ENCODE measurements at regions not wholly inside any gene's neighbourhood (a gene's known extent, or its start where the extent isn't known, plus 50 kb on each side); places are given as distances from the start of the nearest gene placed in this dataset.
A peak's percentile ranks its signal among the peaks of the same experiment; 100 is the strongest.

- DNase-seq (ENCODE audit: low read depth in 3 of 3, low spot score in 2 of 3): no peak
Observed at GRCh38 chr3:24740326-24740725, 245.7 kb upstream of the THRB start.

- no peak for DNase-seq (ENCODE audit: low read depth in 3 of 3, low spot score in 2 of 3)
Observed at GRCh38 chr3:24741506-24741905, 246.9 kb upstream of the THRB start.

- DNase-seq (ENCODE audit: low read depth in 3 of 3, low spot score in 2 of 3): no peak
Observed at GRCh38 chr3:24748520-24748919, 253.9 kb upstream of the THRB start.

- DNase-seq (ENCODE audit: low read depth in 3 of 3, low spot score in 2 of 3): no peak
Observed at GRCh38 chr3:24751020-24751419, 256.4 kb upstream of the THRB start.

- no peak for DNase-seq (ENCODE audit: low read depth in 3 of 3, low spot score in 2 of 3)
Observed at GRCh38 chr3:24756101-24756888, 261.6 kb upstream of the THRB start.

- DNase-seq (ENCODE audit: low read depth in 3 of 3, low spot score in 2 of 3): no peak
Observed at GRCh38 chr3:24763393-24763792, 268.7 kb upstream of the THRB start.

GRCh38 chr3:24764236-24764915 lies 269.7 kb upstream of the THRB start:
- no peak for DNase-seq (ENCODE audit: low read depth in 3 of 3, low spot score in 2 of 3)

GRCh38 chr3:24765399-24765798 lies 270.7 kb upstream of the THRB start:
- no peak for DNase-seq (ENCODE audit: low read depth in 3 of 3, low spot score in 2 of 3)

GRCh38 chr3:24769918-24770317 lies 275.3 kb upstream of the THRB start:
- DNase-seq (ENCODE audit: low read depth in 3 of 3, low spot score in 2 of 3): no peak

GRCh38 chr3:24773798-24774197 lies 279.1 kb upstream of the THRB start:
- peak; percentile 41 to 69 (median 62) for DNase-seq (ENCODE audit: low read depth in 3 of 3, low spot score in 2 of 3)

GRCh38 chr3:24780991-24781390 lies 286.3 kb upstream of the THRB start:
- DNase-seq (ENCODE audit: low read depth in 3 of 3, low spot score in 2 of 3): no peak

- DNase-seq (ENCODE audit: low read depth in 3 of 3, low spot score in 2 of 3): no peak
Observed at GRCh38 chr3:24781454-24781853, 286.8 kb upstream of the THRB start.

- DNase-seq (ENCODE audit: low read depth in 3 of 3, low spot score in 2 of 3): no peak
Observed at GRCh38 chr3:24793896-24794295, 299.2 kb upstream of the THRB start.

GRCh38 chr3:24802614-24803013 lies 308.0 kb upstream of the THRB start:
- no peak for DNase-seq (ENCODE audit: low read depth in 3 of 3, low spot score in 2 of 3)

- no peak for DNase-seq (ENCODE audit: low read depth in 3 of 3, low spot score in 2 of 3)
Observed at GRCh38 chr3:24804095-24804494, 309.4 kb upstream of the THRB start.

- no peak for DNase-seq (ENCODE audit: low read depth in 3 of 3, low spot score in 2 of 3)
Observed at GRCh38 chr3:24810881-24811280, 316.2 kb upstream of the THRB start.

- DNase-seq (ENCODE audit: low read depth in 3 of 3, low spot score in 2 of 3): no peak
Observed at GRCh38 chr3:24812116-24812515, 317.5 kb upstream of the THRB start.

- no peak for DNase-seq (ENCODE audit: low read depth in 3 of 3, low spot score in 2 of 3)
Observed at GRCh38 chr3:24818055-24818454, 323.4 kb upstream of the THRB start.

- DNase-seq (ENCODE audit: low read depth in 3 of 3, low spot score in 2 of 3): no peak
Observed at GRCh38 chr3:24828011-24828410, 333.4 kb upstream of the THRB start.

- DNase-seq (ENCODE audit: low read depth in 3 of 3, low spot score in 2 of 3): no peak
Observed at GRCh38 chr3:24828551-24828950, 333.9 kb upstream of the THRB start.

GRCh38 chr3:24829011-24829581 lies 334.4 kb upstream of the THRB start:
- no peak for DNase-seq (ENCODE audit: low read depth in 3 of 3, low spot score in 2 of 3)

GRCh38 chr3:24829629-24830229 lies 335.1 kb upstream of the THRB start:
- no peak for DNase-seq (ENCODE audit: low read depth in 3 of 3, low spot score in 2 of 3)
